ENCODE measurements at regions not wholly inside any gene's neighbourhood (a gene's known extent, or its start where the extent isn't known, plus 50 kb on each side); places are given as distances from the start of the nearest gene placed in this dataset.

- intact Hi-C loops (cut with micrococcal nuclease; ENCODE audit: unreplicated experiment) (no loop called here), in situ Hi-C loops (cut with MboI) (no loop called here)
- Histone ChIP-seq H3K4me1 (ENCODE audit: control insufficient read depth, insufficient read depth, low read length) (no peaks in the 10 kb centered on the region), H3K4me3 (no peak overlapping the region), H2AFZ (ENCODE audit: control insufficient read depth, low read depth, low read length) (no peak overlapping the region), H3K36me3 (ENCODE audit: control insufficient read depth in 2 of 2, insufficient read depth in 2 of 2, low read length in 1 of 2) (no peaks in the 10 kb centered on the region), H3K4me2 (ENCODE audit: control insufficient read depth, insufficient read depth) (no peak overlapping the region), H3K27me3 (replicated peaks in 1 of 2; ENCODE audit: control insufficient read depth in 2 of 2, insufficient read depth in 2 of 2, low read length in 1 of 2) (no peaks in the 10 kb centered on the region), H3K9ac (ENCODE audit: control insufficient read depth, insufficient read depth, low read length) (no peak overlapping the region), H3K79me2 (ENCODE audit: control insufficient read depth, insufficient read depth, low read length) (no peaks in the 10 kb centered on the region), H3K27ac (ENCODE audit: control insufficient read depth, insufficient read depth) (no peak overlapping the region), H3K9me3 (replicated peaks; ENCODE audit: control insufficient read depth, insufficient read depth, low read length) (no peaks in the 10 kb centered on the region), H4K20me1 (ENCODE audit: control insufficient read depth, insufficient read depth) (no peaks in the 10 kb centered on the region)
- ChIA-PET POLR2A (no interaction called here), SMC1A (ENCODE audit: uncharacterized antibody, unreplicated experiment) (no interaction called here), CTCF (no interaction called here), RAD21 (ENCODE audit: unreplicated experiment) (no interaction called here)
- no TSS peak for BruUV-seq (replicated peaks)
- no peak for ATAC-seq
- no peak for TF ChIP-seq BHLHE40 (IDR thresholded peaks at IDR 0.05; ENCODE audit: borderline replicate concordance in 1 of 2, low read depth in 2 of 2, low read length in 1 of 2)
- no peak for TF ChIP-seq CHD1 (IDR thresholded peaks at IDR 0.05; ENCODE audit: low read depth, low read length)
- no peak for DNase-seq (ENCODE audit: low read depth, low spot score)
- WGBS (ENCODE audit: insufficient coverage, insufficient replicate concordance, low lambda C conversion rate, missing lambda C conversion rate), result 11% methylated on average over 5 of the region's 5 CpGs
- FAIRE-seq, result no peak
Observed at GRCh38 chr7:35468606-35469005, 214.7 kb upstream of the TBX20 start.

GRCh38 chr7:35467456-35467978, 213.6 kb upstream of the TBX20 start:
- no peak for TF ChIP-seq MTA3 (IDR thresholded peaks at IDR 0.05; ENCODE audit: borderline replicate concordance, low read length)
- in situ Hi-C loops (cut with MboI) (no loop called here), intact Hi-C loops (cut with micrococcal nuclease; ENCODE audit: unreplicated experiment) (no loop called here)
- ChIA-PET SMC1A (ENCODE audit: uncharacterized antibody, unreplicated experiment) (no interaction called here), POLR2A (no interaction called here), RAD21 (ENCODE audit: unreplicated experiment) (no interaction called here), CTCF (no interaction called here)
- Histone ChIP-seq H3K36me3 (ENCODE audit: control insufficient read depth in 2 of 2, insufficient read depth in 2 of 2, low read length in 1 of 2) (no peaks in the 10 kb centered on the region), H3K4me3 (no peak overlapping the region), H3K9ac (ENCODE audit: control insufficient read depth, insufficient read depth, low read length) (no peak overlapping the region), H3K79me2 (ENCODE audit: control insufficient read depth, insufficient read depth, low read length) (no peaks in the 10 kb centered on the region), H3K27ac (ENCODE audit: control insufficient read depth, insufficient read depth) (no peak overlapping the region), H3K9me3 (replicated peaks; ENCODE audit: control insufficient read depth, insufficient read depth, low read length) (no peaks in the 10 kb centered on the region), H3K27me3 (replicated peaks in 1 of 2; ENCODE audit: control insufficient read depth in 2 of 2, insufficient read depth in 2 of 2, low read length in 1 of 2) (no peaks in the 10 kb centered on the region), H3K4me1 (ENCODE audit: control insufficient read depth, insufficient read depth, low read length) (no peaks in the 10 kb centered on the region), H4K20me1 (ENCODE audit: control insufficient read depth, insufficient read depth) (no peaks in the 10 kb centered on the region), H2AFZ (ENCODE audit: control insufficient read depth, low read depth, low read length) (no peak overlapping the region), H3K4me2 (ENCODE audit: control insufficient read depth, insufficient read depth) (no peak overlapping the region)
- no peak for FAIRE-seq
- ATAC-seq, result no peak
- no TSS peak for BruUV-seq (replicated peaks)
- 20% methylated on average over 3 of the region's 3 CpGs for WGBS (ENCODE audit: insufficient coverage, insufficient replicate concordance, low lambda C conversion rate, missing lambda C conversion rate)
- no peak for DNase-seq (ENCODE audit: low read depth, low spot score)

Data from GM12878 (cell line).